H7 (cell line): ENCODE measurements at regions not wholly inside any gene's neighbourhood (a gene's known extent, or its start where the extent isn't known, plus 50 kb on each side); places are given as distances from the start of the nearest gene placed in this dataset.

Experiments
- DNase-seq: peaks from one replicate; pipeline ENCODE4 v3.0.0; 2012
- H3K27me3 ChIP-seq: 2 replicates; pipeline ENCODE4 v1.6.0; 2011; ENCODE audit warnings: mild to moderate bottlenecking, low read length; ENCODE audit not compliant: control insufficient read depth, insufficient read depth
- H3K36me3 ChIP-seq: replicated peaks from 2 replicates; pipeline ENCODE4 v1.5.1; 2011; ENCODE audit warnings: low read length; ENCODE audit not compliant: control insufficient read depth, insufficient read depth
- H3K4me3 ChIP-seq: 2 replicates; pipeline ENCODE4 v1.5.1; 2011; ENCODE audit warnings: low read depth, mild to moderate bottlenecking, control low read depth, low read length, moderate library complexity; ENCODE audit not compliant: insufficient read depth

DNA sequence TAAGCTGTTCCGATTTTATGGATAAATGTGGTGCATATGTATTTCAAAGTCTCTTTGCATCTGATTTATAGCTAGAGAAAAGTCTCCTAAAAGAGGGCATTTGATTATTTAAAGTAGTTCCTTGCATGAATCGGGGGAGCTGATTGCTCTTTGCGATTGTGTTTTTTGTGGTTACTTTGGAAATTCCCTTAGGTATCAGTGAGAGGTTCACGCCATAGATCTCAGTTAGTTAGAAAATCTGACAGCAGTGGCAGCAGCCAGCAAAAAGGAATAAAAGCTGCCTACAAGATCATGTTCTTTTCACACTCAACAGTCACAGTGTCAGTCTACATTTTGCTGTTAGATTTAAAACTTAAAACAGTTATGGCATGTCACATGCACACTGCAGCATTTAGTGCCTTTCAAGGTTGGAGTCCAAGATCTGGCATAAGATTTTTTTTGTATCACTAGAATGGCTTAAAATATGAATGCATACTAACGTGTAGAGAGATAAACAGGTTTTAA, 436.5 kb upstream of the PCDH20 start:
- Histone ChIP-seq H3K4me3 (no peak overlapping the region), H3K36me3 (no peaks in the 10 kb centered on the region), H3K27me3 (no peaks in the 10 kb centered on the region)
- DNase-seq = no peak

DNA sequence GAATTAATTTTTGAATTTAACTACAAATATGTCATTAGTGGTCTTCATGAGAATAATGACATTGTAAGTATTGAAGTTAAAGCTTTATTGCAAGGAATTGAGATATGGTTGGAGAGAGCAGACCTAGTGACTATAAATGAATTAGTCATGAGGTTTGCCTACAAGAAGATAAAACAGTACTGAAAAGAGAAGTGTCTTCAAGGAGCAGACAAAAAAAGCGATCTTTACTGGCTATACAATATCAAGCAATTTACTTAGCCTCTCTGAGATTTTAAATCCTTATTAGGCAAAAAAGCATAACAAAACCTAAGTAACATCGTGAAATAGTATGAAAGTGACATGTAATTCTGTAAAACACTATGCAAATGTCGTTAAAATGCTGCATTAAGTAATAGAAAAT, 435.1 kb upstream of the PCDH20 start:
- no peaks in the 10 kb centered on the region for H3K27me3 ChIP-seq
- no peak for DNase-seq
- no peak overlapping the region for H3K4me3 ChIP-seq
- H3K36me3 ChIP-seq = no peaks in the 10 kb centered on the region

DNA sequence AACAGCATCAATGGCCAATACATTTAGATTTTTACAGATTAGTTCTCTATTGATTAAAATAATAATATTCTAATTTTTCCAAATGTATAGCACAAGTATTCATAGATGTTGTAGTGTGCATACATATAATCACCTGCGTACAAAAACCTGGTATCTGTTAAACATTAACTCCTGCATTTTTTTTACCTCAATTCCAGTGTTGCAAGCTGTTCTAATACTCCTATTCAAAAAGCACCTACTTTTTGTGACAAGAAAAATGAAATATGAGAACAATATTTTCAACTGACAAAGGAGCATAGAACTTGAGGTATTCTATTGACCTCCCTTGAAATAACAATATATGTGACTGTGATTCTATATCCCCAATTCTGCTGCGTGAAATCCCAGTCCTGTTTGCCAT, 422.9 kb upstream of the PCDH20 start:
- no peaks in the 10 kb centered on the region for H3K27me3 ChIP-seq
- no peak for DNase-seq
- no peak overlapping the region for H3K4me3 ChIP-seq
- no peaks in the 10 kb centered on the region for H3K36me3 ChIP-seq

DNA sequence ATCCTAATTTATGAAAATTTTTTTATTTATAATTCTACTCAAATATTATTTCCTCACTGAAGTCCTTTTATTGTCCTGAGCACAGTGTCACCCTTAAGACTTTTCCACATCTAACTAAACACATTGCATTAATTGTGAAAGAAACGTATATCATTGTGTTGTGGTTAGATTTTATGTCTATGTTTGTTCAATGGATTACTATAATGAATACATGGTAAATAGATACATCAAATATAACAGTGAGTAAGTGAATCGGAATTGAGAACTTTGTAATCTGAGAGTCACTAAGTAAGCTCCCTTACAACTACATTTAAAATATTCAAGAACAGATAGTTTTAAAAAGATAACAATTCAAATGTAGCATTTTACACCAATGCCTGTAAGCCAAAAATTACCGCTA, 417.6 kb upstream of the PCDH20 start:
- DNase-seq = no peak
- Histone ChIP-seq H3K4me3 (no peak overlapping the region), H3K36me3 (no peaks in the 10 kb centered on the region), H3K27me3 (no peaks in the 10 kb centered on the region)

- H3K27me3 ChIP-seq = no peaks in the 10 kb centered on the region
- DNase-seq = no peak
- no peak overlapping the region for H3K4me3 ChIP-seq
- no peaks in the 10 kb centered on the region for H3K36me3 ChIP-seq
Observed at GRCh38 chr13:61831026-61831425, 415.4 kb upstream of the PCDH20 start.

DNA sequence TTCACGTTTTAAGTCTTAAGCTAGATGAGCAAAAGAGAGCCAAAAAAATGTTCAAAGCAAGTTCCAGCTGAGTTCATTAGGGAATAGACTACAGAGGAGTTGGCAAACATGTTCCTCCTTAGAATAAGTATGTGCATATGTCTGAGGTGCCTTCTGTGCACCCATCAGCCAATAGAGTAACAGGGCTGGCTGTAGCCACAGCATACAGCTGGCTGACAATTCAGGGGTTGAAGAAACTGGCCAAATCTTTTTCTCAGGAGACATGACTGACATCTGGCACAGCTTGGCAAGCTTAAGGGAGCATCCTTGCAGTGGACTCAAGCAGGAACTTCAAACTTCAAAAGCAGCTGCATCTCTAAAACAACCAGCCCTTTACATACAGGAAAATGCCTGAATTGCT, 414.8 kb upstream of the PCDH20 start:
- DNase-seq = no peak
- no peaks in the 10 kb centered on the region for H3K36me3 ChIP-seq
- no peak overlapping the region for H3K4me3 ChIP-seq
- H3K27me3 ChIP-seq = no peaks in the 10 kb centered on the region

DNA sequence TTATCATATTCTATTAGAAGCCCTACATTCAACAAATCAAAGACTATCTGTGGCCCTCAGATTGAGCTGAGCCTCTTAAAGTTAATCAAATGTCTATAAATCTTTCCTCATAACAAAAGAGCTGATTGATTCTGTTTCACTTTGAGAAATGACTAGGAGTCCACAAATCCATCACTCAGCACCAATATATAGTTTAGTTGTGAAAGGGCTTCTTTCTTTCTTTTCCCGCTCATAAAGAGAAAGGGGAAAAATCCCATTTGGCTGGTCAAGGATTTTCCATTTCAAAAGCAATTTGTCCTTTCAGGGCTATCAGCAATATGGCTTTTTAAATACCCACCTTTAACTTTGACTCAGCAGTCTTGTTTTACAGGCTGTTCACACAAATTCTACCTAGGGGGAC, 408.5 kb upstream of the PCDH20 start:
- H3K36me3 ChIP-seq = no peaks in the 10 kb centered on the region
- H3K27me3 ChIP-seq = no peaks in the 10 kb centered on the region
- DNase-seq = no peak
- H3K4me3 ChIP-seq = no peak overlapping the region

DNA sequence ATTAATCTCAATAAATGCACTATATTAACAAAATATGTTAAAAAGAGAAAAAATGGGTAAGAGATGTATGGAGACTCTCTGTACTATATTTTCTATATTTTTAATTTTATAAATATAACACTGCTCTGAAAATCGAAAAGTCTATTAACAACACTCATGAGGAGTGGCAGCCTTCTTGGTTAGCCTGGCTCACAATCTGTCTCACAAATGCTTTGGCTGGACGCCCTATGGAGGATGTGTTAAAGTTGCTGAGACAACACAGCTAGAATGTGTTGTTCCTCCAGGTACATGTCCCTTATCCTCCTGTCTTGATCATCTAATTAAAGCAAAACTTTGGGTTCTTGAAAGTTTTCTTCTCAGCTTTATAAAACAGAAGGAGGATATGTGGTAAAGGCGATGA, 396.6 kb upstream of the PCDH20 start:
- H3K27me3 ChIP-seq = no peaks in the 10 kb centered on the region
- no peaks in the 10 kb centered on the region for H3K36me3 ChIP-seq

GRCh38 chr13:61810065-61810464, 394.4 kb upstream of the PCDH20 start:
- H3K27me3 ChIP-seq = no peaks in the 10 kb centered on the region

More for the DNA sequence above, 396.6 kb upstream of the PCDH20 start:
- no peak overlapping the region for H3K4me3 ChIP-seq
- DNase-seq = no peak

DNA sequence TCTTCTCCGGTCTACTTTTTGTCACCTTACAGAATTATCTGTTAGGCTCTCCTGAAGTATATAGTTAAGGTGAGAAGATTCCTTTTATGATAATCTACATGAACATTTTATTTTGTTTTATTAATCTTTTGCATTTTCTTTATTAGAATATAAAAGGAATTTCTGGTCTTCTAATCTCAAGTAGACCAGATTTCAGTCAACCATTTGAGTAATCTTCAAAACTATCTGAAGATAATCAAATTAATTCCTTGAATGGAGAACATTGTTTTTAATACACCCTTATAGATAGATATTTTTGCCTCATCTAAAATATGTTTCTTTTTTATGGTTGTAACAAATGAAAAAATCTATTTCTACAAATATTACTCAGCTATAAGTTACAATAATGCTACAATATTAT, 381.7 kb upstream of the PCDH20 start:
- no peak overlapping the region for H3K4me3 ChIP-seq
- no peak for DNase-seq
- no peaks in the 10 kb centered on the region for H3K27me3 ChIP-seq
- H3K36me3 ChIP-seq = no peaks in the 10 kb centered on the region

More at GRCh38 chr13:61810065-61810464, 394.4 kb upstream of the PCDH20 start:
- no peak overlapping the region for H3K4me3 ChIP-seq
- no peaks in the 10 kb centered on the region for H3K36me3 ChIP-seq
- no peak for DNase-seq

DNA sequence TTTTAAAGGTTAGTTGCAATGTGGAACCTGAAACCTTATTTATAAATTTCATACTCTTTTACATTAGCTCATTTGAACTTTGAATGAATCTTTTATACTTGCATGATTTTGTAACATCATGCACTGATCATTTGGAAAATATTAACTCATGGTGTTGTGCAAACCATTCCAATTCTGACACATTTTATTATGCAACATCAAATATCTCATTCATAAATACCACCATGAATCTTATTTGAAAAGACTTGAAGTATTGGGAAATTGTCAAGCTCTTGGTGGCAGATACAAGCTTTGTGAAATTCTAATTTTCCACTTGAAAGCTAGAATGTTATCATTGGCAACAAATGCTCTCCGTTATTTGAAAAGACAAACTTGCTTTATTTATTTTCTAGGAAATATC, 379.9 kb upstream of the PCDH20 start:
- no peaks in the 10 kb centered on the region for H3K36me3 ChIP-seq
- no peak for DNase-seq

GRCh38 chr13:61779456-61779855, 363.8 kb upstream of the PCDH20 start:
- no peak for DNase-seq

More for the DNA sequence above, 379.9 kb upstream of the PCDH20 start:
- Histone ChIP-seq H3K4me3 (no peak overlapping the region), H3K27me3 (no peaks in the 10 kb centered on the region)

DNA sequence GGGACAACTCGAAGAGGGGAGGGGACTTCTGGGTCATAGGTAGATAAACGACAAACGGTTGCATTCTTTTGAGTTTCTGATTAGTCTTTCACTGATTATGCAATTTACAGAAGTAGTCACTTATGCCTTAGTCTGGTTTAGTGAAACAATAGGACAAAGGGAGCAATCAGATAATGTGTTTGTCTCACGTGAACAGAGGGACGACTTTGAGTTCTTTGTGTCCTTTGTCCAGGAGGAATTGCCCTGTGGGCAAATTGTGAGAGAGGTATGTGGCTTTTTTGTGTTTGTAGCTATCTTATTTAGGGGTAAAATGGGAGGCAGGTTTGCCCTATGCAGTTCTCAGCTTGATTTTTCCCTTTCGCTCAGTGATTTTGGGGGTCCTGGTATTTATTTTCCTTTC, 362.9 kb upstream of the PCDH20 start:
- Histone ChIP-seq H3K27me3 (no peaks in the 10 kb centered on the region), H3K4me3 (no peak overlapping the region), H3K36me3 (no peaks in the 10 kb centered on the region)
- no peak for DNase-seq

More at GRCh38 chr13:61779456-61779855, 363.8 kb upstream of the PCDH20 start:
- Histone ChIP-seq H3K27me3 (no peaks in the 10 kb centered on the region), H3K4me3 (no peak overlapping the region), H3K36me3 (no peaks in the 10 kb centered on the region)

DNA sequence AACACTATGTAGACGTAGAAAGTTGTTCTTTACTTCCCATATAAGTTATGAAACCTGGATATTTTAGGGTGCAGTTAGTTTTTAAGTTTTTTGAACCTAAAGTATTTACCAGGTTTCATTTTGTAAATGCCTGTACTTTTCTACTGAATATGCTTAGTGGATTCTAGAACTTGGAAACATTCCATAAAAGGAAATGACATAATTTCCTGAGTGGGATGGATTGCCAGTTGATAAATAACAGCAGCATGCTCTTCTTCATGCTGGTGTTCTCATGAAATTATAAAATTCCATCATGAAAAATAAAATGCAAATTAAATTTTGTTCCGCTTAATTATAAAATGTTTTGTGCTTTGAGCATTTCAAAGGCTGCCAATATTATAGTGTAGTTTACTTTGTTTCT, 362.2 kb upstream of the PCDH20 start:
- no peak for DNase-seq
- Histone ChIP-seq H3K36me3 (no peaks in the 10 kb centered on the region), H3K27me3 (no peaks in the 10 kb centered on the region), H3K4me3 (no peak overlapping the region)

GRCh38 chr13:61777271-61777670, 361.6 kb upstream of the PCDH20 start:
- DNase-seq = no peak
- Histone ChIP-seq H3K27me3 (no peaks in the 10 kb centered on the region), H3K36me3 (no peaks in the 10 kb centered on the region), H3K4me3 (no peak overlapping the region)

- Histone ChIP-seq H3K4me3 (no peak overlapping the region), H3K27me3 (no peaks in the 10 kb centered on the region), H3K36me3 (no peaks in the 10 kb centered on the region)
- no peak for DNase-seq
Observed at GRCh38 chr13:61774903-61775302, 359.3 kb upstream of the PCDH20 start.
